GM11168 (cell line): ENCODE measurements at regions not wholly inside any gene's neighbourhood (a gene's known extent, or its start where the extent isn't known, plus 50 kb on each side); places are given as distances from the start of the nearest gene placed in this dataset.
"Not testable (repeated sequence)": the region's sequence is repeated elsewhere in the genome, so short reads cannot be mapped to it uniquely, and the experiment has no call there.

Source experiments
- in situ Hi-C: fragments of 300-500 bp; cut with MboI; formaldehyde crosslinking; loops from one replicate; pipeline ENCODE4 v1.12.0; 2022; ENCODE audit warnings: low sequenced_read_pairs; ENCODE audit not compliant: unreplicated experiment

DNA sequence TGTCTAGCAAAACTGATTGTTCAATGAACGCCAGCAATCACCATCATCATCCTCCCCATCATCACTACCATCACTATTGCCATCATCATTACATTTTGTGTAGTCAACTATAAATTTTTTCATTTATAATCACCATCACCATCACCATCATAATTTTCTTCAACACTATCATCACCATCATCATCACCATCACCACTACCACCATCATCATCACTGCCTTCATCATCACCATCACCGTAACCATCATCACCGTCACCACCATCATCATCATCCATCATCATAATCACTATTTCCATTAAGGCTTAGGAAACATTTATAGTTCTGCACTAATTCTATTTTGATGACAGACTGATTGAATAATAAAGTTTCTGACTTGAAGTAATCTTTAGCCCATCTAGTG lies 434.8 kb upstream of the TMEM132C start:
- in situ Hi-C loops = no loop called here

DNA sequence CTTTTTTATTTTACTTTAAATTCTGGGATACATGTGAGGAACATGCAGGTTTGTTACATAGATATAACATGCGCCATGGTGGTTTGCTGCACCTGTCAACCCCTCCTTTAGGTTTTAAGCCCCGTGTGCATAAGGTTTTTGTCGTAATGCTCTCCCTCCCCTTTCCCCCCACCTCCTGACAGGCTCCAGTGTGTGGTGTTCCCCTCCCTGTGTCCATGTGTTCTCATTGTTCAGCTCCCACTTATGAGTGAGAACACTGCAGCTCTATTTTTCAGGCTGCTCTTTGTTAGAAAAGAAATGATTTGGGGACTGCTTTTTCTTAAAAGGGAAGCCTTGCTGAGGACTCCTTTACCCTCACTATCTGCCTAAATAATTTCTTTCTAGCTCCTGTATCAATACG lies 430.2 kb upstream of the TMEM132C start:
- in situ Hi-C loops = not testable (repeated sequence)

DNA sequence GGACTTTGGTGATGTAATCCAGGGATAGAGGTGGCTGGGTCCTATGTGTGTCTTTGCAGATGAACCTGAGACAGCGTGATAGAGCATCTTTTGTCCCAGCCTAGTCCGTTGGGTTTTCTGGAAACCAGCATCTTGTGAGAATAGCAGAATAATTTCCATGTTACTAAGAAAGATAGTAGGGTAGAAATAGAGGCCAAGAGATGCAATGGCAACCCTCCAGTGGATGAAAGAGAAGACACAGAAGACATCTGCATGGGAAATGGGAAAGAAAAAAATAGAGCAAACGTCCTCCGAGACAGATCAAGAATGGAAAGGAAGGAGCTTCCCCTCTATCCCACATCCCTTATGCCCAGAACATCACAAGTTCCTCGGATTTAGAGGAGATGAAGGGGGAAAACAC lies 409.3 kb upstream of the TMEM132C start:
- in situ Hi-C loops = no loop called here

DNA sequence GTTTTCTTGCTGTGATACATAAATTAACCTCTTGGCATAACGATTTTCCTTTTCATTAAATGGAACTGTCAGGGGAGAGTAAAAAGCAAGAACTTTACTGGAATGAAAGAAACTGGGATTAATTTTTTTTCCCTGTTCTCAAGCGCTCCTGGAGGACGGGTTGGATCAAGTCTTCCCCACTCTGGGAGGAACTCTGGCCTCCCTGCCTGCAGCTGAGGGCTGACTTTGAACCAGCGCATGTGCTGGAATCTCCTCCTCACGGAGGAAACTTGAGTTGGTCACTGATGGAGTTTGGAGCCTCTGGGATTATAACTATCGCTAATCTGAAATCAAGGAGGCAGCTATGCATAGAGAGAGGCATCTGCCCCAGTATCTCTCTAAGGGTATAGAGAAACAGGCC lies 406.4 kb upstream of the TMEM132C start:
- in situ Hi-C loops = no loop called here

DNA sequence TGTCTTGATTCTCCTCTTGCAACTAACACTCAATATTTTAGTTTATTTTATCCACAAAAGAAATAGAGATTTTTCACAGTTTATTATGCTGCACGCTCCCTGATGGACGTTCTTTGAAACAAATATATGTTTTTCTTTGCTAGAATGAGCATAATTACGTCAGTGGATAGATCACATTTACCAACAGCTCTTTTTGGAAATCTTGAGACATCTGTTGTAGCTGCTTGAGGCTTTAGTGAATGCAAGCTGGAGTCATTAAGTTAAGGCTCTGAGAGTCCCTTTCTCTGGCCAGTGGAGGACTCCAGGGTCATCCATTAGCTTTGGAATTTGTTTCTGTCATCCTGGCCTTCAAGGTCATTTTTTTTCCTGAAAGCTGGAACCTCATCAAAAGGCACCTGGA lies 405.6 kb upstream of the TMEM132C start:
- in situ Hi-C loops = no loop called here

DNA sequence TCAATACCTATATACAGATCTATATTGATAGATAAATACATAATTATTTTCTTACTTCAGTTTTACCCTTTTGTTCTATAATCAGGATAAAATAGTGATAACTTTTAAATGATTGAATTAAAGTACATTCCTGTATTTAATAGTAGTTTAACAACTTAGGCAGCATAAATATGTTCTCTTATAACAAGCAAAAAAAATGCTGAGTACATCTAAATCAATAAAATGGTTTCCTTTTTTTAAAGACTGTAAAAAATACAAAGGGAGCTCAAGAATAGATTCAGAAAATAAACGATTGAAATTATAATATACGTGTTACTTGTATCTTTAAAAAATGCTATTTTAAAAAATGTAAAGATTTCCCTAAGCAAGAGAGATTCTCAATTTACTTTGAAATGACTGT lies 393.7 kb upstream of the TMEM132C start:
- in situ Hi-C loops = no loop called here

DNA sequence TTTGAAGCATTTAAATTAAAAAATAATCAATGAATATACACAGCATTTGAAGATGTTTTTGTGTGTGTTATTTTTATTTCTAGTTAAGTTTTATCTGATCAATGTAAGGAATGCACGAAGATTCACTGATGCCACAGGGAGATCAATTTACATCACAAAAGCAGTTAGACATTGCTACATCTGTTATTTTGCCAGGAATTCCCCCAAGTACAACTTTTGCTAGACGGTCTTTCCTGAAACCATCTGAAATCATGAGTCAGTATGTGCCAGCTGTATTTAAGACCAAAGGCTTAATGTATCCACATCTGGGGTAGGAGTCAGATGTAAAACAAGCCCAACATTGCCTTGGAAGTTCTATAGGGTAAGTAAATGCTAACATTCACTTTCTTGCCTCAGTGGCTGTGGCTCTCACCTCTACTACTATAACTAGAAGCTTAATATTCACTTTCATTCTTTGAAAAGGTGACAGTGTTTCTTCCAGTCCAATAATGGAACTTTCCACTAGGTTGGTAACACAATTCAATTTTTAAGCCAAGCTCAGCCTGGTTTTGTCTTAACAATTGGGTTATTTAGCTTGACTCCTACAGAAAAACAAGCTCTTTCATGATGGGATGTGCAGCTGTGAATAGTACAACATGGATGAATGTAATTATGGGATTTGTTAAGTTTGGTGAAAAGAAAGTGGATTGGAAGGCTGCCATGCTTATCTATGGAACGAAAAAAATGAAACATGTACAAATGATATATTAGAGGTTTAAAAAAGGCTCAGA lies 385.4 kb upstream of the TMEM132C start:
- in situ Hi-C loops = no loop called here

DNA sequence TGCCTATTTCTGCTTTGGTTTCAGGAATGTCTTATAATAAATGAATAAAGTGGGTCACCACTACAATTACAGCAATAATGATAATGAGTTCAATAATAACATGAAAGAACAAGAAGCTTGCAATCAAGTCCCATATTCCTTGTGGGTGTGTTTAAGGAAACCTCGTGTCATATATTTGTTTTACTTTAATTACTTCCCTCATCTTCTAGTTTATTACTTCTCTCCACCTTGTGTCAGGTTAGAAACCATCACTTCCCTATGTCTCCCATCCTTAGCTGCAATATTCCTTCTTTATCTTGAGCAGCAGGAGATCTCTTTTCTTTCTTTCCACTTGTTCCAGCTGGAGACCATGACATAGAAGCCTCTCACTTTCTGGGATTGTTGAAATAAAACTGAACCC lies 384.0 kb upstream of the TMEM132C start:
- in situ Hi-C loops = no loop called here

DNA sequence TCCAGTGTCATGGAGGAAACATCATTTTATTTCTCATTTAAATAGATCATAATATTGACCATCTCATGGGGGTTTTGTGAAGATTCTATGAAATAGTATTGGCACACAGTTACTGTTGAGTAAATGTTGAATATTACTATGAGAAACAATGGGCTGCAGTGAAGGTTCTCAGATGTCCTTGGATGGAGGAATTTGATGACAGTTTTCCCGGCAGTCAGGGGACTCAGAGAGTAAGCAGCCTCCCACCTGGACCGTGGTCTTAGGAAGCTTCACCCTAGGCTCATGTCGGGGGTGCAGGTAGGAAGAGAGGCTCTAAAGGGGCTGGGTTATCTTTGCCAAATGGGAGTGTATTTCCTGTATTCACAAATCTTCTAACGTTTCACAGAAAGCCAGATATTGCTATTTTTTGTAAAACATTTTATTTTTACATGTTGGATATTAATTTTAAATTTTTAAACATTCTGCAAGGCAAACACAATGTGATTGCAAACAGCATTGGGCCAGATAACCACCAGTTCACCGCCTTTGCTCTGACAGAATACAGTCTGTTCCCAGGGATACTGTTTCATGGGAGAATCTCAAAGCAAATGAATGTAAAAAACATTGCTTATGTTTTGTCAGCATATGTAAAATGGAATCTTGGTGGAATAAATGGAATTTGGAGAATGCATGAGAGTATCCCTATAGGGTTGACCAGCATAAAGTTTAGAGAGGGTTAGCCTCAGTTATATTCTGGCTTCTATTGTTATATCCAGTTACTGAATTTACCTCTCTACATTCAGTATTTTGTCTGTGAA lies 380.8 kb upstream of the TMEM132C start:
- in situ Hi-C loops = no loop called here

DNA sequence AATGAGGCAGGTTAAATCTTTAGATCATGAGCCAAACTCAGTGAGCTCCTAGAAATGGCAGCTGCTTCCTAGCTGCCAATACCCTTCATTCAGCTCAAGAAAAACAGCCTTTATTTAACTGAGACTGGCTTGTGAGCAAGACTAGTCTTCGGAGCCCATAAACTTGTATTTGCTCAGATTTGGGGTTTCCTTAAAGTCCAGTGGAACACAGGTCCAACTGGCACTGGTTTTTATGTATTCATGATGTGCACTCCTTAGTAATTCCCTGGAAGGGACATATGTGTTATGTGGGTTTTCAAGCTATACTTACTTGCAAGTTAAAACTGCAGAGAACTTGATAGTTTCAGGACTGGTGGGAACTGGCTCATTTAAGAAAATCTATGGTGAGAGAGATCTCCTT lies 380.1 kb upstream of the TMEM132C start:
- in situ Hi-C loops = no loop called here

DNA sequence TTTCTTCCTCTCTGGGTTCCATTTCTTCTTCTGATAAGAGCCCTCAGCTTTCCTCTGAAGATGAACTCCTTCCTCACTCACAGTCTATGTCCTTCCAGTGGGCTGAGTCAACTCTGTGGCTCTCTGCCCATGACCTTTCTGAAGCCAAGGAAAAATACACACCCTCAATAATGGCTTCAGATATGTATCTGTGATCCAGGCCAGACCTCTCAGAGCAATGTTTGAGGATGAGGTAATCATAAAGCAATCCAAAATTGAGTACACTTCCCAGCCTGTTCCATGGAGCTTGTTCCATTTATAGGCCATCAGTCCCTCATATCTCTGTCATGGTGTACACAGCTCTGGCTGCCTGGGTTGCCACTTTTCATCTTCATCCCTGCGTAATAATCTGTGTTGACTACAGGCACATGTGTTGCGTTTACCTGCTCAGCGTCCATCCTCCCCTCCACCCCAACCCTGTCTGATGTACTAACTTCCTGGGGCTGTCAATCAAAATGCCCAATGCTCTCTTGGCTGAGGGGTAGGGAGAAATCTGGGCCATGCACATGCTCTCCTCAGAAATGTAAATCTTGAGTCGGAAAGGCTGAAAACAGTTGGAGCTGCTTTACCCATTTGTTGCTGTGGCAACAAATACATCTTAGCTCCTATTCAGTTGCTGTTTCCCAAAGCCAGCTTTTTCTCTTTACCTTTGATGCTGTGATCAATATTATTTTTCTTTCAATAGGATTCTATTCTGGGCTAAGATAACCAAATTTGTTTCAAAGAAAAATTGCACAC lies 377.8 kb upstream of the TMEM132C start:
- in situ Hi-C loops = no loop called here

DNA sequence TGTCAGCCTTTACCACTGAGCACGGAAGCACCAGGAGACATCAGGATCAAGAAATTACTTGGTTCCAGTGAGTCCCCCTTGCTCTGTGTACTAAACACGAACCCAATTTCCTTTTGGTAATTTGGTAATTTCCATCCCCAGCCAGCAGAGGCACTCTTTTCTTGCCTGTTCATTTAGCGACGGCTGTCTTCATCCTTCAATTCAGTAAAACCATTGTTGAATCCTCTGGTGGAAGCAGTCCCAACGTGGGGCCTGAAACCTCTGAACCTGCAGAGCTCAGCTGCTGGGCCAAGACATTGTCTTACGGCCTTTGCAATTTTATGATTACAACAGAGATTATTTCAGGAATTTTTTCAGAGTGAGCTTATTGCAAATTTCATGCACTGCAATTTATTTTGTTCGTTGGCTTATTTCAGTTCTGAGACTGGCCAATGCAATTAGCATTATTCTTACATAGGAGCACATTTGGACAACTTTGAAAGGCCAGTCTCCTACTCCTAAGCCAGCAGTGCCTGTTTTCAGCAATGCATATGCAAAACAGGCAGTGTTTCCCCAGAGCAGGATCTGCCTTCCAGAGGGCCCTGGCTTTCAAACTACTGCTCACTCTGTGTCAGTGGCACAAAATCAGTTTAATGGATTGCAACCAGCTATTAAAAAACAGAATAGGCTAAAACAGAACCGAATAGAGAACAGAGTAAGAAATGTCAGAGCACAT lies 372.9 kb upstream of the TMEM132C start:
- in situ Hi-C loops = no loop called here

DNA sequence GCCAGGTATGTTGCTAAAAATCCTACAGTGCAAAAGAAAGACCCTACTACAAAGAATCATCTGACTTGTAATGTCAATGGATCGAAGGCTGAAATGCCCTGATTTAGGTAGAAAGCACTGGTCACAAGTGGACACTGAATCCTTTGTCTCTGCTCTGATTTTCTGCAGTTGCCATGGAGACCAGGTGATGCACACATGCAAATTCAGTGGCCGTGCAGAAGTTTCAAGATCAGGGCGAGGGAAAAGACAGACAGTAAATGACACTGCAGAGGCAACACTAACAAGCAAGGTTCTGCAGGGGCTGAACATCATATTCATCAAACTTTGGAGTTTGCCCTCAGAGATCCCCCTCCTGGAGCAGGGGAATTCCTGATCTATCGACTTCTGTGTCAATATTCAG lies 370.3 kb upstream of the TMEM132C start:
- in situ Hi-C loops = no loop called here

DNA sequence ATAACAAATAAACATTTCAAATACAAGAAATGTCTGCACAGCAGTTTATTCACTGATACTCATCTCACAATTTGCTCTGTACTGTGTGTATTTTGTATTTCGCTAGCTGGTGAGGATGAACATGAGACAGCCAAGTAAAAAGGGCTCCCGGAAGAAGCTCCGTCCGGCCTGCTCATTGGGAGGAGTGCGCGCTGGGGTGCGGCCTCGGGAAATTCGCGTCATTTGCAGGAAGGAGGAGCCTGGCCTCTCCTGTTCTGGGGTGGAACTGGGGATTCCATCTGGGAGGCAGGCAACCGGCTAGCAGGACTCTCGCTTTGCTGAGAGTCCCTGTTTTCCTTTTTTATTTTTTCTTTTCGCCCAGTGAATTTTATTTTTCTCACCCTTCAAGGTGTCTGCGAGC lies 368.4 kb upstream of the TMEM132C start:
- in situ Hi-C loops = no loop called here

DNA sequence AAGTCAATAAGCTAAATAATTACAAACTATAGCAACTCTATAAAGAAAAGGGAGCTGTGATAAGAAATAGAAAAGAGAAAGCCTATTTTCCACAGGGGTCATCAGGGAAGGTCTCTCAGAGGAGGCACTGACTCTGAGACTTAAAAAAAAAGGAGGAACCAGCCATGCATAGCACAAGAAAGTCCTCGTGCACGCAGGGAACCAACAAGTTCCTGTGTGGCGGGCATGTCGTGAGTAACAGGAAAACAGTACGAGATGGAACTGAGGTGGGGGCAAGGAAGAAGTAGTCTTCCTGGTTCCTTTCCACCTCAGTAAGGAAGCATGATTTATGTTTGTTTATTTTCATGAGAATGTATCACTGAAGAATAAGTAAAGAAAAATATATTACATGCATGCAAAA lies 367.0 kb upstream of the TMEM132C start:
- in situ Hi-C loops = no loop called here

DNA sequence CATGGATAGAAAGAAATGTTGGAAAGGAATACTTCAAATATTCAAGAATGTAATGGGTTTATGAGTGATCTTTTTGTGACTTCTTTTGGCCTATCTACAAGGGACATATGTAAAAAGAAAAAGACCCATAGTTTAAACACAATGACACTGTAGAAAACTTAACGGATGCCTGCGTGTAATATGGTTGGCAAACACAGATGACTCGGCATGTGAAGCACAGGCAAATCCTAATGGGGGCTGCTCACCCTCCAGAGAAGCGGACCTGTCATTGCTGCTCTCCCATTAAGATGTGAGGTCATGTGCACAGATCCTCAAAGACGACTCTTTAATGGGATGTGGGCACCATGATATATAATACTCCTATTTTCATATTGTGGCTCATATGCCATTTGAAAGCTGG lies 366.6 kb upstream of the TMEM132C start:
- in situ Hi-C loops = no loop called here

DNA sequence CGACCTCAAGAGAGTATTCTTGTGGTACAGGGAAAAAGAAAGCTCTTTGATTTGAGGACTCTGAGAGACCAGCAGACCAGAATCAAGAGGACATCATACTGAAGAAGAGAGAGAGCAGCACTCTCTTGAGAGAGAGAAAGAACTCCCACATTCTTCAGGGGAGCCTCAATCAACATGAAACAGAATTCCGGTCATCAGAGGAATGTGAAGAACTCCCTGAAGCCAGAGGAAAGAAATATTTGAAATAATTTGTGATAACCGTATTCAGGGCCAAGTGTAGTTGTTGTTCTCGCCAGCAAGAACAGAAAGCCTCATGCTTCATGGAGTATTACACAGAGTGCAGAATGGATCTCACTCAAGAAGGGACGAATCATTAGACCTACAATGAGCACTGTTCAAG lies 363.8 kb upstream of the TMEM132C start:
- in situ Hi-C loops = no loop called here

DNA sequence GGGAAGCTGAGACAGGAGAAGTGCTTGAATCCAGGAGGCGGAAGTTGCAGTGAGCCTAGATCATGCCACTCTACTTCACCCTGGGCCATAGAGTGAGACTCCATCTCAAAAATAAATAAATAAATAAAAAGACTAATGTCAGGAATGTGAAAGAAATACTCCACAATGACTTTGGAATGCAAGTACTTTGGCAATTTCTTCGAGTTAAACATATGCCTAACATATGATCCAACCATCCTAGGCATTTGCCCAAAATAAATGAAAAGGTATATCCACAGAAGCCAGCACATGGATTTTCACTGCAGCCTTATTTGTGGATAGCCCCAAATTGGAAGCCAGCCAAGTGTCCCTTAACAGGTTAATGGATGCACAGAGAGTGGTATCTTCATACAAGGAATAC lies 357.9 kb upstream of the TMEM132C start:
- in situ Hi-C loops = no loop called here

DNA sequence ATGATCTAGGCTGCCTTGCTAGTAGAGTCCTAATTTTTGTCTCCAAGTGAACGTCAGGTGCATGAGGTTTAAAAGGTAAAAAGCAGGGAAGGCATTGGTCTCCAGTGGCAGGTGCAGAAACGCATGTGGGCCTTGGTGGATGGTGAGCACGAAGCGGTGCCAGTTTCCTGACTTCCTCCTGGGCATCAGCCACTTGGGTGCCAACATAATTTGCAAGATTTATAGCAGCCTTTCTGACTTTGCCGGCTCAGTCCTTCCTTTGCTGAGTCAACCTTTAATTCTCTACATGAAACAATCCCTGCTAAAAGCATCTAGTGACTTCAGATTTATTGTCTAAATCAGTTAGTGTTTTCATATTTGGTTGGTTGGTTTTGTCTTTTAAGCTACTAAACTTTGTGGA lies 355.7 kb upstream of the TMEM132C start:
- in situ Hi-C loops = no loop called here

DNA sequence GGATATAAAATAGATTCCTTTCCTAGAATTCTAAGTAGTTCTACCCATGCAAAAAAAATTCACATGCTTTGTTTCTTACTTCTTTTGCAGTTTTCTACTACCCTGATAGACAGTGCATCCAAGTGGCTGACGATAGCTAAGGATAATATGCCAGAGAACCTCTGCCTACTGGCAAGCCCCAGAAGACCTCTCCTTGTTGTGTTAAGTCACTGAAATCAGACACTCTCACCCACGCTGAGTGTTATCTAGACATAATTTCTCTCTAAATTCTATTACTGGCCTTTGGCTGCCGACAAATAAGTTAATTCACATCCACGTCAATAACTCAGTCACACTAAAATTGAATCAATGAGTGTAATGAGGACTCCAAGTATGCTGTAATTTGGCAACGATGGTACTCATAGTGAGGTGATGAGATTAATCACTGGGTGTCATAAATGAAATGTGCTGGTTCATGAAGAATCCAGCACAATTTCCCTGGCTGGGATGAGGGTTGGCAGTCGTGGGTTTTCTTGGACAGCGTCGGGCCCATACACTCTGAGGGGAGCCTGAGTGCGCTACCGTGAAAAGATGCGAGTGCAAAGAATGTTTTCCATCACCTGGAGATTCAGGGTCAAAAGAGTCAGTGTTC lies 354.8 kb upstream of the TMEM132C start:
- in situ Hi-C loops = no loop called here
